ENCODE measurements at regions not wholly inside any gene's neighbourhood (a gene's known extent, or its start where the extent isn't known, plus 50 kb on each side); places are given as distances from the start of the nearest gene placed in this dataset.
"Not testable (repeated sequence)": the region's sequence is repeated elsewhere in the genome, so short reads cannot be mapped to it uniquely, and the experiment has no call there.

DNA sequence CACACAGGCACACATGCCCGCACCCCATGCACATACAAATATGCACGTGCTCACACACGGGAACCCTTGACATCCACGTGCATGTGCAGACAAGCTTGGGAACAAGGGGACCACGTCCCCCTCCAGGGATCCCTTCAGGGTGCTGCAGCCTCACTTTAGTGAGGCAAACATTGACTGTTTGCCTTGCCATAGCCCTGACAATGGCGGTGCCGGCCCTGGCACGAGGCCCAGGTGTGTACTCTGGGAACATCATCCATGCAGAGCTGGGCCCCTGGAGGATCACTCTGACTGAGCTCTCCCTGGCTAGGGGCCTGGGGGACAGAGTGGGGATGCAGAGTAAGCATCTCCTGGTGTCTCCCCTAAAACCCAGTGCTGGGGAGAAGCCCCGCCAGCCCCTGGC, 550.5 kb downstream of the FAM72C start:
- H3K4me1 ChIP-seq (ENCODE audit: insufficient read depth, low read length); H3K4me2 ChIP-seq (ENCODE audit: low read depth, low read length); H3K27ac ChIP-seq (ENCODE audit: extremely low read length, insufficient read depth, low read length); H3K9me3 ChIP-seq (ENCODE audit: low read length); H3K79me2 ChIP-seq (ENCODE audit: insufficient read depth, low read length); DNase-seq (ENCODE audit: low spot score); ATAC-seq; in situ Hi-C loops (cut with HindIII; ENCODE audit: extremely low pct_ligation_motif_present, low pct_unique_long_range_greater_than_20kb); FAIRE-seq; H3K36me3 ChIP-seq (replicated peaks in 1 of 2; ENCODE audit: control insufficient read depth in 1 of 2, insufficient read depth in 2 of 2, low read length in 2 of 2); H3K4me3 ChIP-seq (replicated peaks in 1 of 3; ENCODE audit: insufficient read depth in 1 of 3, low read depth in 2 of 3, low read length in 3 of 3); BruUV-seq (replicated peaks); H3K9ac ChIP-seq (ENCODE audit: insufficient read depth, low read depth, low read length); H3K27me3 ChIP-seq (ENCODE audit: control insufficient read depth in 1 of 2, insufficient read depth in 2 of 2, low read length in 2 of 2); POLR2A ChIA-PET; intact Hi-C loops (cut with micrococcal nuclease; ENCODE audit: unreplicated experiment); CTCF ChIA-PET (ENCODE audit: low intra/inter-chr PET ratio, low total read pairs); H4K20me1 ChIP-seq (ENCODE audit: insufficient read depth, low read length); H2AFZ ChIP-seq (ENCODE audit: low read length): not testable (repeated sequence)
- TF ChIP-seq FOSL2 (CRISPR knock-in tag; IDR thresholded peaks at IDR 0.05), result peak; percentile 28; the same call in 1 of the 2 replicates
- 0% methylated on average over 2 of the region's 9 CpGs for WGBS (ENCODE audit: low lambda C conversion rate)

Data from HepG2 (cell line).